ENCODE measurements at regions not wholly inside any gene's neighbourhood (a gene's known extent, or its start where the extent isn't known, plus 50 kb on each side); places are given as distances from the start of the nearest gene placed in this dataset.

GRCh38 chr9:99588747-99589146, 232.9 kb upstream of the NR4A3 start:
- Histone ChIP-seq H3K27ac (no peak overlapping the region), H3K36me3 (no peaks in the 10 kb centered on the region), H3K4me3 (no peak overlapping the region), H3K27me3 (no peaks in the 10 kb centered on the region), H3K4me1 (peaks cover 0 to 9% of the 10 kb centered on the region in 2 donors), H3K9me3 (no peaks in the 10 kb centered on the region)
- no peak for ATAC-seq
- DNase-seq = no peak
- intact Hi-C loops (cut with DNase I) = no loop called here
- no peak for TF ChIP-seq CTCF (IDR thresholded peaks at IDR 0.05)

GRCh38 chr9:99590410-99590809, 231.3 kb upstream of the NR4A3 start:
- intact Hi-C loops (cut with DNase I) = no loop called here
- Histone ChIP-seq H3K9me3 (no peaks in the 10 kb centered on the region), H3K27me3 (no peaks in the 10 kb centered on the region), H3K36me3 (no peaks in the 10 kb centered on the region), H3K4me3 (no peak overlapping the region), H3K4me1 (peaks cover 0 to 11% of the 10 kb centered on the region in 2 donors), H3K27ac (peak overlapping the region; percentile 4 to 76)
- ATAC-seq (no peak), DNase-seq (no peak)
- TF ChIP-seq CTCF (IDR thresholded peaks at IDR 0.05) = no peak

DNA sequence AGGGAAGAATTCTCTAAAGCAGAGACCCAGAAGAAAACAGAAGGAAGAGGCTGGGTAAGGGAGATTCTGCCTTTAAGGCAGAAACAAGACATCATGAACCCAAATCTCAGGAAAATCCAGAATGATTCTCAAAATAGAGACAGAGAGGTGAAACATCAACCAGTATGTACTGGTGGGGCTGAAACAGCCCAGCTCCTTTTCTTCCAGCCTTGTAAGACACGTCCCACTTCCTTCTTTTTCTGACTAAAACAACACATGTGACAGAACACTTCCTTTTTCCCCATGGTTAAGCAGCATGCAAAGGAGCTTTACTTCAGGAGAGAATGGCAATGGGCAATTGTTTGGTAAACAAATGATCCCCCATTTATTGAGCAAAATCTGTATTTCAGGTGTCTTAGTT, 230.8 kb upstream of the NR4A3 start:
- intact Hi-C loops (cut with DNase I) = no loop called here
- Histone ChIP-seq H3K36me3 (no peaks in the 10 kb centered on the region), H3K27me3 (no peaks in the 10 kb centered on the region), H3K4me3 (no peak overlapping the region), H3K27ac (peak overlapping the region; percentile 4 to 76), H3K9me3 (no peaks in the 10 kb centered on the region), H3K4me1 (peaks cover 0 to 16% of the 10 kb centered on the region in 2 donors)
- DNase-seq = no peak
- TF ChIP-seq CTCF (IDR thresholded peaks at IDR 0.05) = no peak
- ATAC-seq = peak; percentile 65

DNA sequence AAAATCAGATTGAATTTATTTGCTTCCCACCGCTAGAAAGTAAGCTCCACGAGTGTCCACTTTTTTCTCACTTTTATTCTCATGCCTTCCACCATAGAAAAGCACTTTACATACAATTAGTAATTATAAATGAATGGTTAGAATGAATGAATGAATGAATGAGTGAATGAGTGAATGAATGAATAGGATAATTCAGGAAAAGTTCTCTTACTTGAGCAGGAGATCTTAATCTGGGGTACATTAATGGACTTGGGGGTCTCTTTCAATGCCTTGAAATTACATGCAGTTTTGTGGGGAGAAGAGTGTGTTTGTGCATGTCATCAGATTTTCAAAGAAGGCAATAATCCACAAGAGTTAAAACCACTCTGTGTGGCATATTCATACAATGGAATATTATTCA, 229.9 kb upstream of the NR4A3 start:
- Histone ChIP-seq H3K9me3 (no peaks in the 10 kb centered on the region), H3K27me3 (no peaks in the 10 kb centered on the region), H3K4me1 (peaks cover 0 to 20% of the 10 kb centered on the region in 2 donors), H3K27ac (no peak overlapping the region), H3K36me3 (no peaks in the 10 kb centered on the region), H3K4me3 (no peak overlapping the region)
- ATAC-seq (no peak), DNase-seq (no peak)
- TF ChIP-seq CTCF (IDR thresholded peaks at IDR 0.05) = no peak
- intact Hi-C loops (cut with DNase I) = no loop called here

DNA sequence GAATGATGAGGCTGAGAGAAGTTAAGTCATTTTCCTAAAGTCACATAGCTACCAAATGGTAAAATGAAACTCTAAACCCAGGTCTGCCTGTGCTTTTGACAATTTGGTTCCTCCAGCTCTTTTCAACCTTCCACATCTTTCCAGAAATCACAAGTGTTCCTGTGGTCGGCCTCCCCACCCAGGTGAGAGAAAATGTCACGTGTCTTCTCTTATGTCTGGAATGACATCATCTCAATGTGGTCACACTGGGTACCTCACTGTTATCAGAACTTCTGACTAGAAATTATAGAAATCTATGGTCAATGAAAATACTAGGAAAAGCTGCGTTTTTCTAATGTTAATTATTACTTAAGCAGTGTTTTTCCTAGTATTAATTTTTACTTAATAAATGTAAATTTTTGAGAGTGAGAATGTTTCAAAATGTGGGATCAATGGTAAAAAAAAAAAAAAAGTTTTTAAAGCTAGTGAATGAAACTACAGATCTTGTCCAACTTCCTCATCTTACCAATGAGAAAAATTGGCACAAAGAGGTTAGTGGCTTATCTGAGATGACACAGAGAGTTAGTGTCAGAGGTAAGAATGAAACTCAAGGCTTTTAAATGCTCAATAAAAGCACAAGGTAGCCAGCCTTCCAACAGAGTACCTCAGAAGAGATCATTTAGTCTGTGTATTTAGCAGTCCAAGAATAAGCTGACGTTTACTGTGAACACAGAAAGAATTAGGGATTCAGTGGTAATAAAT, 228.7 kb upstream of the NR4A3 start:
- intact Hi-C loops (cut with DNase I) = no loop called here
- Histone ChIP-seq H3K4me3 (no peak overlapping the region), H3K27me3 (no peaks in the 10 kb centered on the region), H3K36me3 (no peaks in the 10 kb centered on the region), H3K4me1 (peaks cover 0 to 20% of the 10 kb centered on the region in 2 donors), H3K9me3 (no peaks in the 10 kb centered on the region), H3K27ac (no peak overlapping the region)
- no peak for DNase-seq
- no peak for ATAC-seq
- no peak for TF ChIP-seq CTCF (IDR thresholded peaks at IDR 0.05)

Measured in left lung (tissue), 4 donors.